Esophagus muscularis mucosa (tissue), 3 donors: ENCODE measurements at regions not wholly inside any gene's neighbourhood (a gene's known extent, or its start where the extent isn't known, plus 50 kb on each side); places are given as distances from the start of the nearest gene placed in this dataset.

ENCODE experiments used
- POLR2A ChIP-seq: fragments of 450-650 bp; IDR thresholded peaks from one replicate; pipeline ENCODE4 v1.6.1; 2017; ENCODE audit warnings: antibody characterized with exemption, moderate library complexity, mild to moderate bottlenecking, low read depth
- POLR2AphosphoS5 ChIP-seq, 2 donors: sonication (generic); formaldehyde crosslinking; IDR thresholded peaks; one replicate each; pipeline ENCODE4 v1.6.1; 2017; ENCODE audit warnings: antibody characterized with exemption in 2 of 2
- TF ChIP-seq, protein P1 (sequence below), 3 experiments: fragments of 200-600 bp in 2 of 3; fragments of 450-650 bp in 1 of 3; sonication (generic) in 2 of 3; IDR thresholded peaks; one replicate each; pipeline ENCODE4 v1.5.1; 2017 to 2019; ENCODE audit warnings: antibody characterized with exemption in 3 of 3, mild to moderate bottlenecking in 2 of 3, moderate library complexity in 1 of 3

- no peak for TF ChIP-seq POLR2AphosphoS5 (IDR thresholded peaks at IDR 0.05)
- TF ChIP-seq, protein P1, sequence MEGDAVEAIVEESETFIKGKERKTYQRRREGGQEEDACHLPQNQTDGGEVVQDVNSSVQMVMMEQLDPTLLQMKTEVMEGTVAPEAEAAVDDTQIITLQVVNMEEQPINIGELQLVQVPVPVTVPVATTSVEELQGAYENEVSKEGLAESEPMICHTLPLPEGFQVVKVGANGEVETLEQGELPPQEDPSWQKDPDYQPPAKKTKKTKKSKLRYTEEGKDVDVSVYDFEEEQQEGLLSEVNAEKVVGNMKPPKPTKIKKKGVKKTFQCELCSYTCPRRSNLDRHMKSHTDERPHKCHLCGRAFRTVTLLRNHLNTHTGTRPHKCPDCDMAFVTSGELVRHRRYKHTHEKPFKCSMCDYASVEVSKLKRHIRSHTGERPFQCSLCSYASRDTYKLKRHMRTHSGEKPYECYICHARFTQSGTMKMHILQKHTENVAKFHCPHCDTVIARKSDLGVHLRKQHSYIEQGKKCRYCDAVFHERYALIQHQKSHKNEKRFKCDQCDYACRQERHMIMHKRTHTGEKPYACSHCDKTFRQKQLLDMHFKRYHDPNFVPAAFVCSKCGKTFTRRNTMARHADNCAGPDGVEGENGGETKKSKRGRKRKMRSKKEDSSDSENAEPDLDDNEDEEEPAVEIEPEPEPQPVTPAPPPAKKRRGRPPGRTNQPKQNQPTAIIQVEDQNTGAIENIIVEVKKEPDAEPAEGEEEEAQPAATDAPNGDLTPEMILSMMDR (IDR thresholded peaks at IDR 0.05), result no peak
- no peak for TF ChIP-seq POLR2A
Measured at GRCh38 chr7:3187444-3188040, 113.5 kb upstream of the SDK1 start.
